ENCODE measurements at regions not wholly inside any gene's neighbourhood (a gene's known extent, or its start where the extent isn't known, plus 50 kb on each side); places are given as distances from the start of the nearest gene placed in this dataset.
"Not testable (repeated sequence)": the region's sequence is repeated elsewhere in the genome, so short reads cannot be mapped to it uniquely, and the experiment has no call there.

DNA sequence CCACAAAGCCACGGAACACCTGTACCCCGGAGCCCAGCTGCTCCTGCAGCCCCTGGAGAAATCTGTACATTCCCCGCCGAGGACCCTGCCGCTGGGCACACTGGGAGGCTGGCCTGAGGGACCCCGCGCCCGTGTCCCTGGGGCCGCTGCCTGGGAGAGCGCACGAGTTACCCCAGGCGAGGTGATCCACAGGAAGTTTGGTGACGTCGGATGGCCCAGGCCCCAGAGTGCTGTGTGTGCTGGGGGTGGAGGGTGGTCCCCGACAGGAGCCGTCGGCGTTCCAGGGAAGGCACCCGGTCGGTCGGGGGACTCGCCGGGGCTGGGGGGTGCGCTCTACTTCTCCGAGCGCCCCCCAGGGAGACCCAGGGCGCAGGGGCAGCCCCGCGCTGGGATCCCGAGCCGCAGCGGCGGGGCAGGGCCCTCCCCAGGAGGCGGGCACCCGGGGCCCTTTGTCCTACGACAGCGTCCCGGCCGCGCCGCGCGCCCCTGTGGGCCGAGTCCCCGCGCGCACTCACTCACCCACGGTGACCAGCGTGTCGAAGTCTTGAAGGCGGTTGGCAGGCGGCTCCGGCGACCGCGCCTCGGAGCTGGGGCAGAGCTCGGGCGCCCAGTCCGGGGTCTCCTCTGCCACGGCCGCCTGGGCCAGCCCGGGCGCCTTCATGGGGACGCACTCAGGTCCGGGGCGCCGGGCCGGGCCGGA, 129.5 kb upstream of the PRKX start:
- H3K36me3 ChIP-seq (ENCODE audit: insufficient read depth); H3K27ac Mint-ChIP-seq; H3K4me3 Mint-ChIP-seq; H2AFZ ChIP-seq; DNase-seq (ENCODE audit: low spot score); H3K27me3 ChIP-seq (ENCODE audit: insufficient read depth); H4K20me1 ChIP-seq (replicated peaks; ENCODE audit: insufficient read depth); H3K27ac ChIP-seq (ENCODE audit: low read depth); H3K9me2 ChIP-seq (ENCODE audit: insufficient read depth); H3K4me1 ChIP-seq (ENCODE audit: insufficient read depth); H3K79me2 ChIP-seq (replicated peaks; ENCODE audit: insufficient read depth); H3K4me1 Mint-ChIP-seq; H3K9me3 Mint-ChIP-seq; H3K27me3 Mint-ChIP-seq (ENCODE audit: insufficient read depth, low read depth, poor library complexity); H3K36me3 Mint-ChIP-seq (ENCODE audit: low read depth); H3F3A ChIP-seq (replicated peaks; ENCODE audit: low read depth); H3K4me2 ChIP-seq; H3K4me3 ChIP-seq: not testable (repeated sequence)
- peak; percentile 50 for ATAC-seq

- H3K27ac Mint-ChIP-seq; H3F3A ChIP-seq (replicated peaks; ENCODE audit: low read depth); H3K4me3 ChIP-seq; ATAC-seq; H3K27ac ChIP-seq (ENCODE audit: low read depth); DNase-seq (ENCODE audit: low spot score); H3K36me3 ChIP-seq (ENCODE audit: insufficient read depth); H3K4me1 Mint-ChIP-seq; H3K9me3 Mint-ChIP-seq; H4K20me1 ChIP-seq (replicated peaks; ENCODE audit: insufficient read depth); H3K9me2 ChIP-seq (ENCODE audit: insufficient read depth); H3K36me3 Mint-ChIP-seq (ENCODE audit: low read depth); H3K4me1 ChIP-seq (ENCODE audit: insufficient read depth); H3K27me3 Mint-ChIP-seq (ENCODE audit: insufficient read depth, low read depth, poor library complexity); H3K79me2 ChIP-seq (replicated peaks; ENCODE audit: insufficient read depth); H3K27me3 ChIP-seq (ENCODE audit: insufficient read depth); H3K4me2 ChIP-seq; H2AFZ ChIP-seq; H3K4me3 Mint-ChIP-seq: not testable (repeated sequence)
Measured at GRCh38 chrX:3838754-3839153, 125.3 kb upstream of the PRKX start.

- not testable (repeated sequence) for DNase-seq (ENCODE audit: low spot score); H3K79me2 ChIP-seq (replicated peaks; ENCODE audit: insufficient read depth); H3K4me3 ChIP-seq; H3K36me3 ChIP-seq (ENCODE audit: insufficient read depth); H3K9me3 Mint-ChIP-seq; H3K9me2 ChIP-seq (ENCODE audit: insufficient read depth); H3K36me3 Mint-ChIP-seq (ENCODE audit: low read depth); H3K27ac ChIP-seq (ENCODE audit: low read depth); H3K4me2 ChIP-seq; H3K4me3 Mint-ChIP-seq; H3F3A ChIP-seq (replicated peaks; ENCODE audit: low read depth); H3K27me3 Mint-ChIP-seq (ENCODE audit: insufficient read depth, low read depth, poor library complexity); H3K4me1 ChIP-seq (ENCODE audit: insufficient read depth); H4K20me1 ChIP-seq (replicated peaks; ENCODE audit: insufficient read depth); H3K27me3 ChIP-seq (ENCODE audit: insufficient read depth); H3K27ac Mint-ChIP-seq; H3K4me1 Mint-ChIP-seq; H2AFZ ChIP-seq
- ATAC-seq: peak; percentile 79
Measured at GRCh38 chrX:3837958-3838643, 124.7 kb upstream of the PRKX start.

DNA sequence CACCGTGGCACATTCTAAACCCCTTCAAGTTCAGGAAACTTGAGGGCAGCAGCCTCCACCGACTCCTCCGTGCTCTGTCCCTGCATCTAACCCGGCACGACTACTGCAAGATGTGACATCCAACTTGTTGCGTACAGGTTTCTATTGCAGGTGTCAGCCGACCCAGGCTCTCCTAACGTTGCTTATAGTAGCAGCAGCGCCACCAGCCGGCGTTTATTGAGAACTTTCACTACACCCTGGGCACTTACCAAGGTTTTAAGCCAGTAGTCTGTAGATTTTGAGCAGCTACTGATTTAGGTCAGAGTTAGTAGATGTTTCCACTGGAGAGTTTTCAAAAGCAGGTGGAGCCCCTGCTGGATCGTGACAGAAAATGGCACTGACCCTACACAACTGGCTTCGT, 123.8 kb upstream of the PRKX start:
- H3K4me3 Mint-ChIP-seq; H3K4me1 ChIP-seq (ENCODE audit: insufficient read depth); H3K4me3 ChIP-seq; H3K27ac Mint-ChIP-seq; H3K9me3 Mint-ChIP-seq; DNase-seq (ENCODE audit: low spot score); H3K4me1 Mint-ChIP-seq; H3F3A ChIP-seq (replicated peaks; ENCODE audit: low read depth); H2AFZ ChIP-seq; H3K36me3 Mint-ChIP-seq (ENCODE audit: low read depth); H3K4me2 ChIP-seq; H4K20me1 ChIP-seq (replicated peaks; ENCODE audit: insufficient read depth); H3K27me3 ChIP-seq (ENCODE audit: insufficient read depth); H3K9me2 ChIP-seq (ENCODE audit: insufficient read depth); H3K79me2 ChIP-seq (replicated peaks; ENCODE audit: insufficient read depth); H3K36me3 ChIP-seq (ENCODE audit: insufficient read depth); H3K27ac ChIP-seq (ENCODE audit: low read depth); H3K27me3 Mint-ChIP-seq (ENCODE audit: insufficient read depth, low read depth, poor library complexity): not testable (repeated sequence)
- ATAC-seq: peak; percentile 67

DNA sequence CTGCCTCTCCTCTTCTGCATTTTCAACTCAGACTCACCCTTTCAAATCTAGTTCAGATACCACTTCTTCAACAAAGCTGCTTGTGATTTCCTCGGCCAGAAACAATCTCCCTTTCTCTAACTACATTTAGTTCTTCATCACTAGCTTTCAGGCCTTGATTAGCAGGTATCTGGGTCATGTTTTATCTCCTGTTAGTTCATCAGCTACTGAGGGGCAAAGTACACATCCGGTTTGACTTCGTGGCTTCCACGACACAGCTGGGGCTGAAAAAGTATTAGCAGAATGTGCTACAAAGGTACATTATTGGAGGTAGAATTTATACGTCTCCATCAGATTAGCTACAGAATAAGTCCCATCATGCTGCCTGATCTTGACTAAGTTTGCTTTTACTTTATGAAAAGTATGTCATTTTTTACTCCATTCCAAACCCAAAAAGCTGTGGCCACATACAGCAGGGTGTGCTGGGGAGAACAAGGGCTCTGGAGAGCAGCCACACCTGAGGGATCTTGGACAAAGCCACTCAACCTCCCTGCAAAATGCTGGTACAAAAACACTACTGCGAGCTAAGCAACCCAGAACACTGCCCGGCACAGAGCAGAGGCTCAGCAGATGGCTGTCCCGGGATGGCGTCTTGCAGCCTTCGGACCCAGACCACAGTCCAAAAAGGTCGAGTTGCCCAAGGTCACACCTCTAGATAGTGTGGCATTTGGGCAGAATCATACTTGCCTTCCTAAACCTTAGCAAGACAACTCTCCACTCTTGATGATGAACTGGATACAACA, 120.5 kb upstream of the PRKX start:
- not testable (repeated sequence) for H3K27me3 ChIP-seq (ENCODE audit: insufficient read depth); H4K20me1 ChIP-seq (replicated peaks; ENCODE audit: insufficient read depth); ATAC-seq; H3K4me1 ChIP-seq (ENCODE audit: insufficient read depth); H3K9me3 Mint-ChIP-seq; H3K27ac Mint-ChIP-seq; H3K4me1 Mint-ChIP-seq; H3K27ac ChIP-seq (ENCODE audit: low read depth); H3K36me3 Mint-ChIP-seq (ENCODE audit: low read depth); H3K9me2 ChIP-seq (ENCODE audit: insufficient read depth); H3F3A ChIP-seq (replicated peaks; ENCODE audit: low read depth); H3K4me3 ChIP-seq; DNase-seq (ENCODE audit: low spot score); H3K4me3 Mint-ChIP-seq; H2AFZ ChIP-seq; H3K27me3 Mint-ChIP-seq (ENCODE audit: insufficient read depth, low read depth, poor library complexity); H3K79me2 ChIP-seq (replicated peaks; ENCODE audit: insufficient read depth); H3K36me3 ChIP-seq (ENCODE audit: insufficient read depth); H3K4me2 ChIP-seq

DNA sequence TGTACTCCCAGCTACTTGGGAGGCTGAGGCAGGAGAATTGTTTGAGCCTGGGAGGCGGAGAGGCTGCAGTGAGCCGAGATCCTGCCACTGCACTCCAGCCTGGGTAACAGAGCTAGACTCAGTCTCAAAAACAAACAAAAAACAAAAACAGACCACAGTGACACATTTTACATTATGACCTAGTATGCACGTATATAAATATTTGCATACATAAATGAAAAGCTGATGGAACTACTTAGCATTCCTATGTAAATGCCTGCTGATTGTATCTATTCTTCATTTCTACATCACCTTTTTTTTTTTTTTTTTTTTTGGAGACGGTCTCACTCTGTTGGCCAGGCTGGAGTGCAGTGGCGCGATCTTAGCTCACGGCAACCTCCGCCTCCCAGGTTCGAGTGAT, 116.6 kb upstream of the PRKX start:
- not testable (repeated sequence) for H3K4me2 ChIP-seq; H3K27ac ChIP-seq (ENCODE audit: low read depth); H3K27me3 ChIP-seq (ENCODE audit: insufficient read depth); H4K20me1 ChIP-seq (replicated peaks; ENCODE audit: insufficient read depth); H3K9me2 ChIP-seq (ENCODE audit: insufficient read depth); ATAC-seq; H3F3A ChIP-seq (replicated peaks; ENCODE audit: low read depth); H3K4me1 Mint-ChIP-seq; H3K36me3 ChIP-seq (ENCODE audit: insufficient read depth); H3K4me3 ChIP-seq; H3K27ac Mint-ChIP-seq; H3K27me3 Mint-ChIP-seq (ENCODE audit: insufficient read depth, low read depth, poor library complexity); H3K9me3 Mint-ChIP-seq; H3K36me3 Mint-ChIP-seq (ENCODE audit: low read depth); DNase-seq (ENCODE audit: low spot score); H3K4me1 ChIP-seq (ENCODE audit: insufficient read depth); H2AFZ ChIP-seq; H3K79me2 ChIP-seq (replicated peaks; ENCODE audit: insufficient read depth); H3K4me3 Mint-ChIP-seq
